ENCODE measurements at regions not wholly inside any gene's neighbourhood (a gene's known extent, or its start where the extent isn't known, plus 50 kb on each side); places are given as distances from the start of the nearest gene placed in this dataset.

DNA sequence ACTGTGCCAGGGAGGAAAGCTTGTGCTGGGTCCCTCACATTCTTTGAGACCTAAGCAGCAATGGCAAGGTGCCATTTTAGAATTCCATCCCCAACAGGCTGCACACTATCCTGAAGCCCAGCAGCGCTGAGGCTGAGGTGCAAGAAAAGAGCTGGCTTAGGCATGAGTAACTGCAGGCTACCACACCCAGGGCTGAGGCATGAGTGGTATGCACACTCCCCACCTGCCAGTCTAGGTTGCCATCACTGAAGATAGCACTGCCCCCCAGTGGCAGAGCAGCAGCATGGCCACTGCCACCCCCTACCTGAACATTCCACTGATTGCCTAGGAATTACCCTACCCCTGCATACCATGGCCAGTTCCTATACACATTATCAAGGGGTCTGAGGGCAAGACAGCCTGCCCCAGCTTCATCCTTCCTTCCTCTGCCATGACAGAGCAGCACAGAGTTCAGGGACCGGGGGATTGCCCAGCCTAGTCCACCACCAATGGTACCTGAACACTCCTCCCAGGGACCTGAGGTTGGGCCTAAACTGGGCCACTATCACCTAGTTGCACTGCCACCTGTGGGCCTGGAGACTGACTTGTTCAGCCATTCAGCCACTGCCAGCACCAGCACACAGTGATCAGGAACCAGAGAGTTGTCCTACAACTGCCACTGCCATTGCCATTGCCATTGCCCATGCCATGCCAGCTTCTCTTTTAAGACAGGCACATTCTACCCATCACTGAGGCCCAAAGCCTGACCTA is 129.8 kb downstream of the SATB1 start:
- no peak for DNase-seq (ENCODE audit: low read depth in 1 of 2, low spot score in 1 of 2)

DNA sequence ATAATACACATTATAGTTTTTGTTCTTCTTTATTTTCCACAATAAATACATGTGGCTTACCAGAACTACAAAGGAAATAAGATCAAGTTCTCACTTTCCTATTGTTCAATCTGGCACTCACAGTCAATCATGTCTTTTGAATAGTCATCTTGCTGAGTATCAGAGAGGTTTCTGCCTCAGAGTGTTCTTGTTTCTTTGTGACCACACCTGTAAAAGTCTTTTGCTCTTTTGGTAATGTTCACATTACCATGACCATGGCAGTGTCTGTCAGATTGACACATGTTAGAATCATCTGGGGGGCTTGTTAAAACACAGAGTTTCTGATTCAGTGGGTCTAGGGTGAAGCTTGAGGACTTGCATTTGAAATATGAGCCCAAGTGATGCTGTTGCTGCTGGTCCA is 135.0 kb downstream of the SATB1 start:
- DNase-seq (ENCODE audit: low read depth in 1 of 2, low spot score in 1 of 2): no peak

DNA sequence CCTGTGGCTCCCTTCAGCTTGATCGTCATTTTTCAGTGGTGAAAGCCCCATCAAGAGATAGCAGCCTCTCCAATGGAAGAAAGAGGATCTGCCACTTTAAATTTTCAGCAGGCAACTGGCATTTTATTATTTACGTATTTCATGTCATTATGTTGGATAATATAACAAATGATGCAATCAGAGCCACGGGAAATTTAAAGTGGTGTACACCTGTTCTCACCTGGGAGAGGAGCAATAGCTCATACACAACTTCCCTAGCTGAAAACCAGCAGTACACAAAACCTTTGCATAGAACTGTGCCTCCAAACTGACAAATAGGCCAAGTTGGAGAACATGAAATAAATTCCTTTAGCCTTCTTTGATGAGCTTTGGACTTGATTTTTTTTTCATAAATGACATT is 136.9 kb downstream of the SATB1 start:
- DNase-seq (ENCODE audit: low read depth in 1 of 2, low spot score in 1 of 2): no peak

DNA sequence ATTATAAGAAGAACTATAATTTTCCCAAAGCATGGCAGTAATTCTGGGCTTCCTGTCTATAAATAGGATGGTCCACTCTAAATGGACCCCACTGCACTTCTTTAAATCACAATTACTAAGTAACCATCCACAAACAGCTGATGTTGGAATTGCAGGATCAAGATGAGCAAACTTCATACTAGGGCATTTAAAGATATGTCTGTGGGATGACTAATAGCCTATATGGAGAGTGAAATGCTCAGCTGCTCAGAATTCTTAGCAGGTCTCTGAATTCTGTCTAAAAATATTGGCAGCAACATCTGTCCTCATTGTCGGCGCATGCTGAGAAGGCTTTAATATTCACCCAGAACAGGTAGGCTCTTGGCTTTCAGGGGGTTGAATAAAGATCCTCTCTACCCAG is 140.4 kb downstream of the SATB1 start:
- no peak for DNase-seq (ENCODE audit: low read depth in 1 of 2, low spot score in 1 of 2)

DNA sequence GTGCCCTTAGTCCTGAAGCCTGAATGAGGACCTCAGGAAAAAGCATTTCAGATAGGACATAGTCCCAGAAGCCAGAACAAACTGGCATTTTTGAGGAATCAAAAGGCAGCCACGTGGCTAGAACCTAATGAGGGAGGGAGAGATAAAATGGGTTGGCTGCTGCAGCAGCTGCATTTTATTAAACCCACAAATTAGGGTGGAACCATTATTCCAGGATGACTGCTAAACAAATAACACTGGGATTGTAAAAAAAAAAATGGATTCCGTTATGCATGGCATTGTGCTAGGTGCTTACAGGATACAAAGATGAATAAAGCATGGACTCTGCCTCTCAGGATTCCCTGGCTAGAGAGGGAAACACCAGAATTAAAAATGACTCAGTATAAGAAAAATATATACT is 141.5 kb downstream of the SATB1 start:
- no peak for DNase-seq (ENCODE audit: low read depth in 1 of 2, low spot score in 1 of 2)

DNA sequence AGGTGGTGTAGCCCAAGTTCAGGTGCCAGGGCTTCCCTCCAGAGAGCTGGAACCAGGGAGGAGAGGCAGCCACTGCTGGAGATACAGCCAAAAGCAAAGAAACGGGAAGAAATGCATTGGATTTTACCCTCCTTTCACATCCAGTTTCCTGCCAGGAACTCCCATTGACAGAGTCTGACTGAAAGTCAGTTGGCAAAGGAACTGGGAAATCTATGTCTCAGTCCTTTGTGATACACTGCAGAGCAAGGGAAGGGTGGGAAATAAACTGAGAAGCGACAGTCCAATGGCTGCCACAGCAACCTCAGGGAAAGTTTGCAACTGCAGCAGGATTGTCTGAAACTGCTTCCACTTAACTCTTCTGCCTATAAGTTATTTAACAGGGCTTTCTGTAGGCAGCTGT is 142.6 kb downstream of the SATB1 start:
- no peak for DNase-seq (ENCODE audit: low read depth in 1 of 2, low spot score in 1 of 2)

DNA sequence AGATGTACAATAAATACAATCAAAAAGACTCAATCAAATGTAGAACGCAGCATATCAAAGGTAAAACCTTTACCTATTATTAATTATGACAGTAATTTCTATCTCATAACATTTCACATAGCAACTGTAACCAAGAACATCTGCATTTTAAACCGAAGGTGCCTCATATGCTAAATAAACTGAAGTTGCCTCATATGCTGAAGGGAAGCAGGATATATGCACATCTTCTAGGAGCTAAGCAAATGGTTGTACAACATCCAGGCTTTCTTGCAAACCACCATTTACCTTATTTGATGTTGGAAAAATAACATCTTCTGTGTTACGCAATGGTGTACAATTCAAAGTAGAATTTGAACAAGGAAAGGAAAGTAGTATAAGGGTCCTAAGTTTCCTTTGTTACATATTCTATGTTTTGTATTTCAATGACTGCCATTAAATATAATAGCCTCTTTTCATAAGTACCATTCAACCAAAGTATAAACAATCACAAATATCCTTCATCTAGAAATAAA is 145.9 kb downstream of the SATB1 start:
- no peak for DNase-seq (ENCODE audit: low read depth in 1 of 2, low spot score in 1 of 2)

DNA sequence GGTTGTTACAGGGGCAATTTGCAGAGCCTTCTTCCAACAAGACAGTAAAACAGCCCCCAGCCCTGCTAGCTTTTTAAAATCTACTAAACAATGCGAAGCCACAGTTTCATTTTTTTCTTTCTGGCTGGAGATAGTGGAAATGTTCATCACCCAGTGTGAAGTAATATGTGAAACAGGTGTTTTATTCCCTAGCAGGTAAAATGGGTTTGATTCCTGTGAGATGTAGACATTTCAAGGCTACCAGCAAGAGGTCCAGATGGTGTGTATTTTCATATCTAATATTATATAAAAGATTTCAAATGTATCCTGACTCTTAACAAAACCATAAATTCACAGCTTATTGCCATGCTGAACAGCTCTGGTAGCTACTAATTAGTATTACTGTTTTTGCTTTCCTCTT is 160.3 kb downstream of the SATB1 start:
- no peak for DNase-seq (ENCODE audit: low read depth in 1 of 2, low spot score in 1 of 2)

DNA sequence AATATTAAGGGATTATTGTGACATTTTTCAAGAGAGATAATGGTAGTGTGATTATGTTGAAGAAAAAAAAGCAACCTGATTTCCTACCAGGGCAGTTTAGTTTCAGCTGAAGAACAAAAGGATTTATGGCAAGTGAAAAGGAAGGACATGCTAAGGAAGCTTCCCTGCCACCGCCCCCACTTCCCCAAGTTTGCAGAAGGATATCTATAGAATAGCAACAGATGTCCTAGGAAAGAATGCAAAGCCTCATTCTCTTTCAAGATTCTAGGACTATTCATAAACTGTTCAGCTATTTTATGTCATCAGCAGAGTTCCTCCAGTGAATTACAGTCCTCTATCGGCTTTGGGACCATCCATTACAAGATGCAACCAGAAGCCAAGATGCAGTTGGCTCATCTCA is 160.8 kb downstream of the SATB1 start:
- no peak for DNase-seq (ENCODE audit: low read depth in 1 of 2, low spot score in 1 of 2)

DNA sequence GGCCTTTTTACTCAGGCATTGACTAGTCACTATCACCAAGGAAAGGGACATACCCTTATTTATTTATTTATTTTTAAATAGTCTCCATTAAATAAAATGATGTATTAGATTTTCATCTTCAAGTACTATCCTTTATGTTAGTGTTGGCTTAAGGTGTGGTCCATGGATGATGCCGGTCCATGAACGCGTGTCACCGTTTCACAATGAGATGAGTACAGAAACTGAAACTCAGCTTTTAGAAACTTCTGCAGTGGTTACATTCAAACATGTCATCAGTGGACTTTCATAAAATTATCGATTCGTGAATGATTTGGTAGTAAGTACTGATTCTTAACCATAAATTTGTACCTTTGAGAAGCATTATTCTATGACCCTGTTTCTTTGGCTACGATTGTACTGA is 166.6 kb downstream of the SATB1 start:
- DNase-seq (ENCODE audit: low read depth in 1 of 2, low spot score in 1 of 2): no peak

DNA sequence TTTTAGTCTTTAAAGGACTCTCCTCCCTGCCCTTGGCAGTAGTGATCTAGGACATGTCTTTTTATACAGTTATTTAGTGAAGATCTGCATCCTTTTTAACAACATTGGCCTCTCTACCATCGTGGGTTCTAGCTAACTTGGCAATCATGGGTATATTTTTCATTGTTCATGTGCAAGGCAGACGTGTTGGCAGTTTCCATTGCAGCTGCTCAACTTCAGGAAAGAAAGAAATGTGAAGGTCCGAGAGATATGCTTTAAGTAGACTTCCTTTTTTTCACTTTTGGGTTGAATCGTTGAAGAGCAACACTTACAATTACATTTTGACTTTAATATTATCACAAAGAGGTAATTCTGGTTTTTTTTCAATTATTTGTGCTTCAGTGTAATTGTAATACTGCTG is 172.6 kb downstream of the SATB1 start:
- DNase-seq (ENCODE audit: low read depth in 1 of 2, low spot score in 1 of 2): no peak

DNA sequence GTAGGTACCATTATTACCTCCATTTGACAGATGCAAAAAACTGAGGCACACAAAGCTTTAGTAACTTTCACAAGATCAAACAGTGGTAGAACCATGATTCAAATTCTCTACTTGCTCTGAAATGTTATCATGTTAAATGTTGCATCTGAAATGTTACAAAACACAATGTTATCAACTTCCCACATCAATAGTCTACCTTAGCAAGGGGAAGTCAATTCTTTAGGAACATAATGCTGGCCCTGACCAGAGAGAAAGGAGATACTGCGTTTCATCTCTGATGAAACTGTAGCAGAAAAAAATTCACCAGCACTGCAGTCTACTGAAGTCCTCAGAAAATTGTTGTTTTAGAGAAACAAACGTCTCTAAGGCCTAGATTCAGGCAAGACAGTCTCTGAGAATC is 174.1 kb downstream of the SATB1 start:
- no peak for DNase-seq (ENCODE audit: low read depth in 1 of 2, low spot score in 1 of 2)

DNA sequence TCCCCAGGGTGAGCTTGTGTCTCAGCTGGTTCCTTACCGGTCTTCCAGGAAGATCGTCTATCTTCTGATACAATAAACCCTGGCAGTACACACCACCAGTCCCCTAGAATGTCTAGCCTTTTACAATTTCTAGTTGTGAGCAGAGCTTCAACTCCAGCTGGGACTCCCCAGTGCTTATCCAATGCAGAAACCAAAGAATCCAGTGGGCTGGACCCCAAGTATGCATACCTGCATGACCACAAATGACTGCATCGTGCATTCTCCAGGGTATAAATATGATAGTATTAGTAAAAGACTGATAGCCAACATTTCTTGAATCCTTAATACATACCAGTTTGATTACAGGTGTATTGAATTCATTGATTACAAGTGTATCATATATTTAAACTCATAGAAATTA is 176.0 kb downstream of the SATB1 start:
- no peak for DNase-seq (ENCODE audit: low read depth in 1 of 2, low spot score in 1 of 2)

DNA sequence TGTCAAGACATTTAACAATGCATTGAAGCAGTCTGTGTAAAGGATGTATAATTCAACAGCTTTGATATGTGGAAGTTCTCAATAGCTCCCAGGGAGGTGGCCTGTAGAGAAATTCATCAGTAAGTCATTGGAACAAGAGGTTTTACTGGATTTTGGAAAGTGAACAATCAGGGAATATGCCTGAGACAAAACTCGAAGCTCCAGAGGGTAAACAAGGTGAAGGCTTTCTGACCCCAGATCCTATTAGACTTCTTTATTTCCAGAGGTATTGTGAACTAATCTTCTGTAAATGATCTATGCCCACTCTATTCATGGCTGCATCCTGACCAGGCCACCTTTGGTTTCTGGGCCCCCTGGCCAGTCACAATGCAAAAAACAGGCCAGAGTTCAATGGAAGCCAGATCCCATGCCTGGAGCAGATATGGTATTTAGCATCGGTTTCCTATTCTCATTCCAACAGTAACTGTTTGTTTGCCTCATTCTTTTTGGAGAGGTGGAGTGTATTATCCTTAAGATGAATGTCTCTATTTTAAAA is 177.3 kb downstream of the SATB1 start:
- no peak for DNase-seq (ENCODE audit: low read depth in 1 of 2, low spot score in 1 of 2)

DNA sequence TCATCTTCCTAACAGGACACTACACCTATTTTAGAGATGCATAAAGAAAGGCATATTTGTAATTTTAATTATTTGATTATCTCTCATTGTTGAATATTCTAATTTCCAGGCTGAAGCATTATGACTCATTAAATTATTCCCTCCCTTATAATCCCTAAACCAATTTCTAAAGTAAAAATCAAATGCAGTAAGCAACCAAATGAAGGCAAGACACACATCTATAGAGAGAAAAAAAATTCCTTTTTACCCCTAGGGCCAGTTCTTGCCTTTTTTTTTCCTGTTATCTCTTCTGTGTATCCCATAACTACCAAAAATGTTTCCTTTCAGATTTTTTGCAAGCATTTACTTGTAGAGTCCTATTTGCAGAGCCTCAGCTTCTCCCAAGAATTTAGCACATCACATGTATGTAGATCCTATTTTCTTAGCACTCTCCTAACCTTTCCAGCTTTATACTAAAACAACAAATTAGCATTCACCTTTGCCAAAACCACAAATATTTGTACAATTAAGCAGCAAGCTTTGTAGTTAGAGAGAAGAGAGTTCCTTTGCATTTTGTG is 177.9 kb downstream of the SATB1 start:
- no peak for DNase-seq (ENCODE audit: low read depth in 1 of 2, low spot score in 1 of 2)

DNA sequence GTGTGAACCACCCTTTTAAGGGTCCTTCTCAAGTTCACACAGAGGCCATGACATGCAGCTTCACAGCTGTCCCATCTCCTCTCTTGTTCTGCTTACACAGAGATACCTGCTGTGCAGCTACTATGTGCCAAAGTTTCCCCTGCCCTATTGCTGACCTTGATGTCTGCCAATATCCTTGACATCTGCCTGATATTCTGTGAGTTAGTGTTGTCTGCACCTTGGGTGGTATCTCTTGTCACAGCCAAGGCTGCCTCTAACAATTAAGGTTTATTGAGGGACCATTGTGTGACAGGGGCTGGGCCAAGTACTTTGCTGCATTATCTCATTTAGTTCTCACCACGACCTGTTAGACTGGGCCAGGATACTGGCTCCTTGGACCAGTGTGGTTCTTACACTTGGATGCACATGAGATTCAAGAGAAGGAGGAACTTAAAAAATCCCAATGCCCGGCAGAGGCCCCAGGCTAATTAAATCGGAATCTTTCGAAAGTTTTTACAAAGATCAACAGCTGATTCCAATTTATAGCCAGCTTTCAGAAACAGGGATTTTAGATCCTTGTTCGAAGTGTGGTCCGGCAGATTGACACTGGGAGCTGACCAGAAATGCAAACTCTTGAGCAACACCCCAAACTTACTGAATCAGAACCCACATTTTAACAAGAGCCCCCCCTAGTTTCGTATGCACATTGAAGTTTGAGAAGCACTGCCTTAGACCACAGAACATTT is 178.6 kb downstream of the SATB1 start:
- DNase-seq (ENCODE audit: low read depth in 1 of 2, low spot score in 1 of 2): no peak

DNA sequence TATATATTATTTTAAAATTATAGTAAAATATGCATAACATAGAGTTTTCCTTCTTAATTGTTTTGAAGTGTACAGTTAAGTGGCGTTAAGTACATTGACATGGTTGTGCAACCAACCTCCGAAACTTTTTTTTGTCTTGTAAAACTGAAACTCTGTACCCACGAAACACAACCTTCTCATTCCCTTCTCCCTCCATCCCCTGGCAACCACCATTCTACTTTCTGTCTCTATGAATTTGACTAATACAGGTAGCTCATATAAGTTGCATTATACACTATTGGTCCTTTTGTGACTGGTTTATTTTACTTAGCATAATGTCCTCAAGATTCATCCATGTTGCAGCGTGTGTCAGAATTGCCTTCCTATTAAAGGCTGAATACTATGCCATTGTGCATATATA is 179.4 kb downstream of the SATB1 start:
- DNase-seq (ENCODE audit: low read depth in 1 of 2, low spot score in 1 of 2): no peak

DNA sequence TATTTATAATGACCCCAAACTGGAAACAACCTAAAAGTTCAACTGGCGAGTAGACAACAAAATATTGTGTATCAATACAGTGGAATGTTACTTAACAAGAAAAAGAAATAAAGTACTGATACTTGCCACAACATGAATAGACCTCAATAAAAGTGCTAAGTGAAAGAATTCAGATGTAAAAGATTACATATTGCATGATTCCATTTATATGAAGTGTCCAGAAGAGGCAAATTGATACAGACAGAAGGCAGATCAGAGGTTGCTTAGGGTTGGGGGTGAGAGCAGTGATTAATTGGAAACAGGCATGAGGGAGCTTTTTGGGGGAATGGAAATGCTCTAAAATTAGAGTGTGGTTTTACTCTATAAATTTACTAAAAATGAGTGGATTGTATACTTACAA is 183.3 kb downstream of the SATB1 start:
- no peak for DNase-seq (ENCODE audit: low read depth in 1 of 2, low spot score in 1 of 2)

DNA sequence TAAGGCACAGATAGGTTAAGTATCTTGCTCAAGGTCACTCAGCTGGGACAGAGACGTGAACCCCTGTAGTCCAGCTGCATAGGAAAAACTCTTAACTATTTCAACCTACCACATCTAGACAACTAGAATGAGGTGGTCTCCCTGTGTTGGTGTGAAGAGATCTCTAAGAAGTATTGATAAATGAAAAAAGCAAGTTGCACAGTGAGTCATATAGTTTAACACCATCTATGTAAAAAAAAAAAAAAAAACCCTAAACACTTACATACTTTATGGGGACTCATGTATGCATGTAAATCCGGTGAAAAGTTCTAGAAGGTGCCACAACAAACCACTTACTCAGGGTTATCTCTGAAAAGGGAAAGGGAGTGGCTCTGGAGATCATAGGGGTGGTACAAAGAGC is 185.5 kb downstream of the SATB1 start:
- no peak for DNase-seq (ENCODE audit: low read depth in 1 of 2, low spot score in 1 of 2)

DNA sequence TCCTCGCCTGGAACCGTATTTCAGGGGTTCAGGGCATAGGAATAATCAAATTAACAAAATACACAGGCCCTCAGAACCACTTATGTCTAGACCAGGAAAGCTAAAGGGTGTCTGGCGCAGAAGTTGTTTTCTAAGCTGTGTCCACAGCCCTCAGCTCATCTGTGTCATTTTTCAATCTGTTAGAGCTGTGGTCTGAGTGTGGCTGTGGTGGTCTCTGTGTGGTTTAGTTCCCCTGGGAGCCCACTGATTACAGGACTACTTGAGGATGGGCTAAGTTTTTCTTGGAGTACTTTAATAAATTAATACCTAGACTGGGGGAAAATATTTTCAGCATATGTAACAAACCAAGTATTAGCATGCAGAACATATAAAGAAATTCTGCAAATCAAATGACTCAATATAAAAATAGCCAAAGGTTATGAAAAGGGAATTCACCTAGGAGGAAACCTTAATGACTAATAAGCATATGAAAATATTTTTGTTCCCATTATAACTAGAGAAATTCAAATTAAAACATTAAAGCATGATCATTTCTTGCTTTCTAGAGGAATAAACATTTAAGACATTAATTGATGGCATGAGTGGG is 186.3 kb downstream of the SATB1 start:
- no peak for DNase-seq (ENCODE audit: low read depth in 1 of 2, low spot score in 1 of 2)

DNA sequence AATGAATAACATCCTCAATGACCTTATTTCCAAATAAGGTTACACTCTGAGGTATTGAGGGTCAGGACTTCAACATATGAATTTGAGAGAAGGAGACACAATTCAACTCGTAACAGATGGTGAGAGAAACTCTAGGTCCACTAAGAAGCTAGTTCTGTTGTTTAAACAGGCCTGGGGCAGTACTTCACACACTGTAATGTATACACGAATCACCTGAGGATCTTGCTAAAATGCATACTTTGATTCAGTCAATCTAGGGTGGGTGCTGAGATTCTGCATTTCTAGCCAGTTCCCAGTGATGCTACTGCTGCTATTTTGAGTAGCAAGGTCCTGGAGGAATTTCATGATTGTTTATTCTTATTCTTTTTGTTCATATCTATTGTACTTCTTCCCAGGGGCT is 186.8 kb downstream of the SATB1 start:
- no peak for DNase-seq (ENCODE audit: low read depth in 1 of 2, low spot score in 1 of 2)

Data from activated CD4-positive, alpha-beta T cell treated with anti-CD3 and anti-CD28 coated beads, Interleukin-2, amount 50 U/mL, for 24 hours (primary cell).